Neural cell (in vitro differentiated cells): ENCODE measurements at regions not wholly inside any gene's neighbourhood (a gene's known extent, or its start where the extent isn't known, plus 50 kb on each side); places are given as distances from the start of the nearest gene placed in this dataset.

Experiments used
- H2AFZ ChIP-seq: fragments of 200-600, 300-800 bp; sonication (generic), shearing (Covaris generic); 2 replicates; pipeline ENCODE4 v1.6.0; 2014; ENCODE audit warnings: low read depth, mild to moderate bottlenecking, antibody characterized with exemption, low read length, moderate library complexity
- H3F3A ChIP-seq: fragments of 200-600 bp; shearing (Covaris generic); 2 replicates; pipeline ENCODE4 v1.6.1; 2016; ENCODE audit warnings: mild to moderate bottlenecking, moderate library complexity, mixed read lengths, antibody characterized with exemption, low read length; ENCODE audit not compliant: insufficient read depth, poor library complexity, severe bottlenecking
- H3K27ac ChIP-seq: fragments of 200-600, 300-800 bp; sonication (generic), shearing (Covaris generic); 2 replicates; pipeline ENCODE4 v1.5.1; 2014; ENCODE audit warnings: mild to moderate bottlenecking, low read length, moderate library complexity
- H3K27me3 ChIP-seq: fragments of 300-800, 200-600 bp; sonication (generic), shearing (Covaris generic); 2 replicates; pipeline ENCODE4 v1.6.0; 2014; ENCODE audit warnings: mild to moderate bottlenecking, low read depth, low read length, moderate library complexity; ENCODE audit not compliant: insufficient read depth
- H3K36me3 ChIP-seq: fragments of 300-800, 200-600 bp; sonication (generic), shearing (Covaris generic); 2 replicates; pipeline ENCODE4 v1.5.1; 2014; ENCODE audit warnings: mild to moderate bottlenecking, antibody characterized with exemption, low read length, moderate library complexity; ENCODE audit not compliant: insufficient read depth
- H3K4me2 ChIP-seq: fragments of 300-800, 200-600 bp; sonication (generic), shearing (Covaris generic); 2 replicates; pipeline ENCODE4 v1.6.0; 2014; ENCODE audit warnings: mild to moderate bottlenecking, low read length
- H3K4me3 ChIP-seq: fragments of 300-800, 200-600 bp; sonication (generic), shearing (Covaris generic); 2 replicates; pipeline ENCODE4 v1.5.1; 2014; ENCODE audit warnings: mild to moderate bottlenecking, low read length, moderate library complexity
- H3K79me2 ChIP-seq: fragments of 200-600 bp; shearing (Covaris generic); replicated peaks from 2 replicates; pipeline ENCODE4 v1.6.0; 2014; ENCODE audit warnings: mild to moderate bottlenecking, low read length, moderate library complexity; ENCODE audit not compliant: insufficient read depth
- H3K9ac ChIP-seq: fragments of 300-800, 200-600 bp; sonication (generic), shearing (Covaris generic); 2 replicates; pipeline ENCODE4 v1.6.1; 2016; ENCODE audit warnings: mild to moderate bottlenecking, low read length, mixed read lengths
- H3K9me2 ChIP-seq: fragments of 200-600 bp; shearing (Covaris generic); 2 replicates; pipeline ENCODE4 v1.6.1; 2016; ENCODE audit warnings: mild to moderate bottlenecking, low read length, mixed read lengths; ENCODE audit not compliant: insufficient read depth
- H3K9me3 ChIP-seq: fragments of 200-600, 300-800 bp; sonication (generic), shearing (Covaris generic); 2 replicates; pipeline ENCODE4 v1.6.1; 2016; ENCODE audit warnings: mild to moderate bottlenecking, mixed run types, low read length, moderate library complexity, mixed read lengths
- H4K20me1 ChIP-seq: fragments of 200-600 bp; shearing (Covaris generic); 2 replicates; pipeline ENCODE4 v1.6.1; 2016; ENCODE audit warnings: mild to moderate bottlenecking, mixed run types; ENCODE audit not compliant: insufficient read depth
- EP300 ChIP-seq: fragments of 450-650 bp; conservative IDR thresholded peaks from 2 replicates; pipeline ENCODE4 v1.6.1; 2014; ENCODE audit warnings: antibody characterized with exemption, mild to moderate bottlenecking, moderate library complexity; ENCODE audit not compliant: poor library complexity, severe bottlenecking
- EZH2 ChIP-seq: fragments of 200-600, 300-800 bp; shearing (Covaris generic), sonication (generic); IDR thresholded peaks from 2 replicates; pipeline ENCODE4 v1.6.1; 2014; ENCODE audit warnings: antibody characterized with exemption, low read length, borderline replicate concordance, mild to moderate bottlenecking; ENCODE audit not compliant: insufficient read depth, poor library complexity, severe bottlenecking
- MXI1 ChIP-seq: fragments of 450-650 bp; conservative IDR thresholded peaks from 2 replicates; pipeline ENCODE4 v1.6.1; 2014; ENCODE audit warnings: antibody characterized with exemption, mild to moderate bottlenecking; ENCODE audit not compliant: poor library complexity, severe bottlenecking
- POLR2AphosphoS5 ChIP-seq: IDR thresholded peaks from 2 replicates; pipeline ENCODE4 v1.6.1; 2012
- RAD21 ChIP-seq: fragments of 450-650 bp; conservative IDR thresholded peaks from 2 replicates; pipeline ENCODE4 v1.6.1; 2014; ENCODE audit warnings: antibody characterized with exemption, mild to moderate bottlenecking, moderate library complexity
- SMC3 ChIP-seq: fragments of 450-650 bp; conservative IDR thresholded peaks from 2 replicates; pipeline ENCODE4 v1.6.1; 2014; ENCODE audit warnings: antibody characterized with exemption, mild to moderate bottlenecking, moderate library complexity; ENCODE audit not compliant: poor library complexity
- TAF1 ChIP-seq: IDR thresholded peaks from 2 replicates; pipeline ENCODE4 v1.6.1; 2012; ENCODE audit warnings: low read depth
- TF ChIP-seq, protein P1 (sequence below): fragments of 450-650 bp; IDR thresholded peaks from 2 replicates; pipeline ENCODE4 v1.5.1; 2014; ENCODE audit warnings: antibody characterized with exemption, mild to moderate bottlenecking, moderate library complexity; ENCODE audit not compliant: poor library complexity, severe bottlenecking
- TF ChIP-seq, protein P2 (sequence below): IDR thresholded peaks from 2 replicates; pipeline ENCODE4 v1.6.1; 2012; ENCODE audit warnings: borderline replicate concordance

DNA sequence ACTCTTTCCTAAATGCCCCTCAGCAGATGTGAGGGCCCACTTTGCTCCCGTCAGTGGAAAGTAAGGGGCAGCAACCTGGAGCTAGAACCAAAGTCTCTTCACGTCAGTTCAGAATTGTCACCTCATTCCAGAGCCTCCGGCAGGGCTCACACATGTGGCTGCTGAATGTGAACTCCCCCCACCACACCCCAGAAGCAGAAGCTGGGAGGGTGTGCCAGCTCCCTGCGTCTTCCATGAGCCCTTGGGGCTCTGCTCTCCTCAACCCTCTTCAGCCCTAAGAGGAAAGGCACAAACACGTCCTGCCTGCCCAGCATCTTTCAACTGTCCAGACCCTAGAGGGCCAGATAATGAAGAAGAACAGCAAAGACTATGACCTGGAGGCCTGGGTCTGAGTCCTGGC lies 105.3 kb downstream of the SALL1 start:
- Histone ChIP-seq H3K4me3 (no peak overlapping the region), H3K9me2 (no peaks in the 10 kb centered on the region), H3K4me2 (no peak overlapping the region), H3K36me3 (no peaks in the 10 kb centered on the region), H3K79me2 (no peaks in the 10 kb centered on the region), H3K9ac (no peak overlapping the region), H3K27ac (no peak overlapping the region), H2AFZ (no peak overlapping the region), H3K27me3 (no peaks in the 10 kb centered on the region), H3K9me3 (no peaks in the 10 kb centered on the region), H4K20me1 (no peaks in the 10 kb centered on the region), H3F3A (no peaks in the 10 kb centered on the region)
- TF ChIP-seq RAD21, result no peak
- TF ChIP-seq EP300, result no peak
- TF ChIP-seq, protein P1, sequence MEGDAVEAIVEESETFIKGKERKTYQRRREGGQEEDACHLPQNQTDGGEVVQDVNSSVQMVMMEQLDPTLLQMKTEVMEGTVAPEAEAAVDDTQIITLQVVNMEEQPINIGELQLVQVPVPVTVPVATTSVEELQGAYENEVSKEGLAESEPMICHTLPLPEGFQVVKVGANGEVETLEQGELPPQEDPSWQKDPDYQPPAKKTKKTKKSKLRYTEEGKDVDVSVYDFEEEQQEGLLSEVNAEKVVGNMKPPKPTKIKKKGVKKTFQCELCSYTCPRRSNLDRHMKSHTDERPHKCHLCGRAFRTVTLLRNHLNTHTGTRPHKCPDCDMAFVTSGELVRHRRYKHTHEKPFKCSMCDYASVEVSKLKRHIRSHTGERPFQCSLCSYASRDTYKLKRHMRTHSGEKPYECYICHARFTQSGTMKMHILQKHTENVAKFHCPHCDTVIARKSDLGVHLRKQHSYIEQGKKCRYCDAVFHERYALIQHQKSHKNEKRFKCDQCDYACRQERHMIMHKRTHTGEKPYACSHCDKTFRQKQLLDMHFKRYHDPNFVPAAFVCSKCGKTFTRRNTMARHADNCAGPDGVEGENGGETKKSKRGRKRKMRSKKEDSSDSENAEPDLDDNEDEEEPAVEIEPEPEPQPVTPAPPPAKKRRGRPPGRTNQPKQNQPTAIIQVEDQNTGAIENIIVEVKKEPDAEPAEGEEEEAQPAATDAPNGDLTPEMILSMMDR, result no peak
- TF ChIP-seq SMC3, result no peak
- no peak for TF ChIP-seq POLR2AphosphoS5
- no peak for TF ChIP-seq EZH2
- TF ChIP-seq TAF1, result no peak
- TF ChIP-seq, protein P2, sequence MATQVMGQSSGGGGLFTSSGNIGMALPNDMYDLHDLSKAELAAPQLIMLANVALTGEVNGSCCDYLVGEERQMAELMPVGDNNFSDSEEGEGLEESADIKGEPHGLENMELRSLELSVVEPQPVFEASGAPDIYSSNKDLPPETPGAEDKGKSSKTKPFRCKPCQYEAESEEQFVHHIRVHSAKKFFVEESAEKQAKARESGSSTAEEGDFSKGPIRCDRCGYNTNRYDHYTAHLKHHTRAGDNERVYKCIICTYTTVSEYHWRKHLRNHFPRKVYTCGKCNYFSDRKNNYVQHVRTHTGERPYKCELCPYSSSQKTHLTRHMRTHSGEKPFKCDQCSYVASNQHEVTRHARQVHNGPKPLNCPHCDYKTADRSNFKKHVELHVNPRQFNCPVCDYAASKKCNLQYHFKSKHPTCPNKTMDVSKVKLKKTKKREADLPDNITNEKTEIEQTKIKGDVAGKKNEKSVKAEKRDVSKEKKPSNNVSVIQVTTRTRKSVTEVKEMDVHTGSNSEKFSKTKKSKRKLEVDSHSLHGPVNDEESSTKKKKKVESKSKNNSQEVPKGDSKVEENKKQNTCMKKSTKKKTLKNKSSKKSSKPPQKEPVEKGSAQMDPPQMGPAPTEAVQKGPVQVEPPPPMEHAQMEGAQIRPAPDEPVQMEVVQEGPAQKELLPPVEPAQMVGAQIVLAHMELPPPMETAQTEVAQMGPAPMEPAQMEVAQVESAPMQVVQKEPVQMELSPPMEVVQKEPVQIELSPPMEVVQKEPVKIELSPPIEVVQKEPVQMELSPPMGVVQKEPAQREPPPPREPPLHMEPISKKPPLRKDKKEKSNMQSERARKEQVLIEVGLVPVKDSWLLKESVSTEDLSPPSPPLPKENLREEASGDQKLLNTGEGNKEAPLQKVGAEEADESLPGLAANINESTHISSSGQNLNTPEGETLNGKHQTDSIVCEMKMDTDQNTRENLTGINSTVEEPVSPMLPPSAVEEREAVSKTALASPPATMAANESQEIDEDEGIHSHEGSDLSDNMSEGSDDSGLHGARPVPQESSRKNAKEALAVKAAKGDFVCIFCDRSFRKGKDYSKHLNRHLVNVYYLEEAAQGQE, result no peak
- TF ChIP-seq MXI1, result no peak

DNA sequence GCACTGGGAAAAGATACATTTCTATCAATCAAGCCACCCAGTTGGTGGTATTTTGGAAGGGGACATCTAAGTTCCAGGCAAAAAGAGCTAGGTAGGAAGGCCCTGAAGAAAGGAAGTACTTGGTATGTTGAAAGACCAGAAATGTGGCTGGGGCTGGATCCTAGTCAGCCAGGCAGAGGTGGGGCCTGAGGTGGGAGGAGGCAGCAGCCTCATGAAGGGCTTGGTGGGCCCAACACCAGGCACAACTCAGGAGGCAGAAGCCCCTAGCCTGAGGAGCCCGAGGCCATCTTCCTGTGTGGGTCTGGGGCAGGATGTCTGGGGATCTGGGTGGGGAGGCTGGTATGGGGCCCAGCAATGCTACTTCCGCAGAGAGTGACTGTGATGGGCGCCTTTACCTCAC lies 105.9 kb downstream of the SALL1 start:
- TF ChIP-seq, protein P1, result no peak
- TF ChIP-seq TAF1 (no peak), RAD21 (no peak), POLR2AphosphoS5 (no peak)
- TF ChIP-seq, protein P2, result no peak
- no peak overlapping the region for H3K27ac ChIP-seq

More for the DNA sequence above, 105.9 kb downstream of the SALL1 start:
- no peak overlapping the region for H3K4me3 ChIP-seq
- no peaks in the 10 kb centered on the region for H3K27me3 ChIP-seq
- no peaks in the 10 kb centered on the region for H4K20me1 ChIP-seq
- no peaks in the 10 kb centered on the region for H3K36me3 ChIP-seq
- H3K9ac ChIP-seq, result no peak overlapping the region
- no peak overlapping the region for H3K4me2 ChIP-seq
- no peaks in the 10 kb centered on the region for H3K79me2 ChIP-seq
- H3K9me3 ChIP-seq, result no peaks in the 10 kb centered on the region
- H2AFZ ChIP-seq, result no peak overlapping the region
- H3K9me2 ChIP-seq, result no peaks in the 10 kb centered on the region
- H3F3A ChIP-seq, result no peaks in the 10 kb centered on the region
